GM21786 (cell line): ENCODE measurements at regions not wholly inside any gene's neighbourhood (a gene's known extent, or its start where the extent isn't known, plus 50 kb on each side); places are given as distances from the start of the nearest gene placed in this dataset.
"Not testable (repeated sequence)": the region's sequence is repeated elsewhere in the genome, so short reads cannot be mapped to it uniquely, and the experiment has no call there.

Experiments
- ATAC-seq: cut with Tn5 transposase; IDR thresholded peaks from one replicate; pipeline ENCODE4 v1.9.1; 2021; ENCODE audit not compliant: unreplicated experiment

DNA sequence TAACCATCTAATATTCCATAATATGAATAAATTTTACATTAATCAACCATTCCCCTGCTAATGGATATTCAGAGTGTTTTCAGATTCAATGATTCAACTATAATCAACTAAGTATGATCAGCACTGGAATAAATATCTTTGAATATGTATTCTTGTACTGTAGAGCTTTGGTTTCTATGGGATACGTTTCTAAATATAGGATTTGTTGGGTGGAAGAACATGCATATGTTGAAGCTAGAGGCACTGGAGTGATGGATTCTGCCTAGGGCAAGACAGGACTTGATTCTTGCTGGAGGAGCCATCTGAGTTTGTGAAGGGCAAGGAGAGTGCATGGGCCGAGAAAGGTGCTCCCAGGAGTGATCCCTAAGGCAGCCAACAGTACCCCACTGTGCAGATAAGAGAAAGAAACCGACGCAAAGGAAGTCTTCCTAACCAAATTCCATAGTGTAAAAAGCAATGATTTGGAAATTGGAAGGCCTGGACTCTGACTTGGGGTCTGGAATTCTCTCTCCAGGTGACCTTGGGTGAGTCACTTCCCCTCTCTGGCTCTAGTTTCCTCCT lies 418.7 kb downstream of the PREX1 start:
- no peak for ATAC-seq

DNA sequence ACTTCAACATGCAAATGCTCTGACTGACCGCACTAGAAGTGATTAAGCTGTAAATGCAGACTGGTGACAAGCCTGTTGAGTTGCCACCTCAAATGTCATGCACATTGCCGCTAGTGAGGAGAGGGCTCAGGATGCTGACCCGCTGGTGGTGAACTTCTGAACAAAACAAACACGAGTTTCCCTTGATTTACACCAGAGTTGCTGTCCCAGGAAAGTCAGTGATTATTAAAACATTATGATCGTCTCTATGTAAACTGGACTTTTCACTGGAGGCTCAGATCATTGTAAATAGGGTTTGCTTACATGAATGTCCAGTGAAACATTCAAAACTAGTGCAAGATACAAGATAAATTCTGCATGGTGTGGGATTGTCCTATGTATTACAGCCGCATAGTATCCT lies 420.1 kb downstream of the PREX1 start:
- ATAC-seq: no peak

DNA sequence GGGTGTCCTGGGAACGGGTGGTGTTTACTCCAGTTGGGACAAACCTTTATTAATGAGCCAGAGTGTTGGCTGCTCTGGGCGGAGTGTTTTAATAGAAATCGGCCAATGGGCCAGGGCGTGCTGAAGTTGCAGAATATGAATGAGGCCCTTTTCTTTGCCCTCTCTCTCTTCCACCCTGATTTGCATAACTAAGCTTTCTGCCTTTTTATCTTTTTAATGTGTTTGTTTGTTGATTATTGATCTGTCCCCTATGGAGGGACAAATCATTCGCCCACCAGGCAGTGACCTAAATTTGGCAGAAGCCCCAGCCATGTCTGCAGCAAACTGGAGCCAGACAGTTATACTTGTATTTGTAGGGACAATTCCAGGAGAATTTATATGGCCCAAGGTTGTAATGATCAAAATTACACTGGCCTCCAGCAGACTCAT lies 420.9 kb downstream of the PREX1 start:
- ATAC-seq: no peak

- ATAC-seq: no peak
Observed at GRCh38 chr20:48406498-48406897, 421.3 kb downstream of the PREX1 start.

DNA sequence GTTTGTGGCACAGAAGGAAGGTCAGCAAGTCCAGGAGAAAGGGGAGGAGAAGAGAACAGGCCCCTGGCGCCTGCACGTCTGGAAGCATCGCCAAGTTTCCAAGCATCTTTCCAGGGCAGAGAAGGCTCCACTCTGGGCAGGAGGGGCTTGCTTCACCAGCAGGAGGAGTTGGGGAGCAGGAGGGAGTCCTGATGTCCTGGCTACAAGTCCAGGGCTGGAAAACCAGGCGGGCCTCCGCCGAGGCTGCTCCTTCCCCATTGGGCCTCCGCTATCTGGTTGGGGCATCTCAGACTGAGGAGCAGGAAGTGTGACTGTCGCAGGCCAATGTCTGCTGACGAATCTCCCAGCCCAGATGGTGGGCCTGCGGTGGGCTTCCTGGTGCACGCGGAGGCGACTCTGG lies 421.9 kb downstream of the PREX1 start:
- ATAC-seq: no peak

DNA sequence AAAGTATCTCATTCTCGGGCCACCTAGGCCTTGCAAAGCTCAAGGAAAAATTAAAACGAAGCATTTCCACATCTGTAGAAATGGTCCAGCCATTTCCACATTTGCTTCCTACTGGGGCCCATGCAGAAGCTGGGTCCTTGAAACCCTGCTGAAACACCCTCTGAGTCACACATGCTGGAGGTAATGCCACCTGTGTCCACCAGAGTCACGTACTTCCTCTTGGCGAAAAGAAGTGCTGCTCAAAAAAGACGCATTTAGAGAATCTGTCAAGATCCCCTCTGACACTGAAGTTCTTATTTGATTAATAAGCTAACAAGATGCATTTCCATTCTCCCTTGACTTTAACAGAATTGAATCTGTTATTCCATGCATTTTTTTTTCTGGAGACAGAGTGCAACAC lies 423.2 kb downstream of the PREX1 start:
- no peak for ATAC-seq

DNA sequence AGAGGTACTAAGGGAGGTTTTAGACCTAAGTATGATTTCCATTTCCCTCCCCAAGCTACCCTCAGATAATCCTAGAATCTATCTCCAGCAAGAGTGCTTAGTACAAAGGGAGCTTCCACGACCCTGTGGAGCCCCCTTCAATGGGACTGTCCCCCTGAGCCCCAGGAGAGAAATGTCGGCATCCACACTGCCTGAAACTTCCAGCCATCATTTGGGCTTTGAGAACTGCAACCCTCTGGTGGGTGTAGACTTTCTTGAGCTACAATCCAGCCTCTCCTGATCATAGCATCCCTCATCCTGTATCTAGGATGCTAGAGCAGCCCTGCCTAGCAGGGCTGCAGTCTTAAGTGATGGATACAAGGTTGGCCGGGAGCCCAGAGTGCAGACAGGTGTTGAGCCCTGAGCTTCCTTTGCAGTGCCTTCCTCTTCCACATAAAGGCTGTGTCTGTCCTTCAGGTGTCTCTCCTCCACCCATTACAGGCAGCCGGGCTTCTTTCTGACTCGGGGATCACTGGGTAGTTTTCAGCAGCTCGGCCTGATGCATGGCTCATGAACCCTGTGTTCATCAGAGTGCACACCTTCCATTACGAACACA lies 424.5 kb downstream of the PREX1 start:
- ATAC-seq: no peak

- ATAC-seq: no peak
Observed at GRCh38 chr20:48401359-48401758, 426.4 kb downstream of the PREX1 start.

GRCh38 chr20:48400009-48400408 lies 427.8 kb downstream of the PREX1 start:
- no peak for ATAC-seq

DNA sequence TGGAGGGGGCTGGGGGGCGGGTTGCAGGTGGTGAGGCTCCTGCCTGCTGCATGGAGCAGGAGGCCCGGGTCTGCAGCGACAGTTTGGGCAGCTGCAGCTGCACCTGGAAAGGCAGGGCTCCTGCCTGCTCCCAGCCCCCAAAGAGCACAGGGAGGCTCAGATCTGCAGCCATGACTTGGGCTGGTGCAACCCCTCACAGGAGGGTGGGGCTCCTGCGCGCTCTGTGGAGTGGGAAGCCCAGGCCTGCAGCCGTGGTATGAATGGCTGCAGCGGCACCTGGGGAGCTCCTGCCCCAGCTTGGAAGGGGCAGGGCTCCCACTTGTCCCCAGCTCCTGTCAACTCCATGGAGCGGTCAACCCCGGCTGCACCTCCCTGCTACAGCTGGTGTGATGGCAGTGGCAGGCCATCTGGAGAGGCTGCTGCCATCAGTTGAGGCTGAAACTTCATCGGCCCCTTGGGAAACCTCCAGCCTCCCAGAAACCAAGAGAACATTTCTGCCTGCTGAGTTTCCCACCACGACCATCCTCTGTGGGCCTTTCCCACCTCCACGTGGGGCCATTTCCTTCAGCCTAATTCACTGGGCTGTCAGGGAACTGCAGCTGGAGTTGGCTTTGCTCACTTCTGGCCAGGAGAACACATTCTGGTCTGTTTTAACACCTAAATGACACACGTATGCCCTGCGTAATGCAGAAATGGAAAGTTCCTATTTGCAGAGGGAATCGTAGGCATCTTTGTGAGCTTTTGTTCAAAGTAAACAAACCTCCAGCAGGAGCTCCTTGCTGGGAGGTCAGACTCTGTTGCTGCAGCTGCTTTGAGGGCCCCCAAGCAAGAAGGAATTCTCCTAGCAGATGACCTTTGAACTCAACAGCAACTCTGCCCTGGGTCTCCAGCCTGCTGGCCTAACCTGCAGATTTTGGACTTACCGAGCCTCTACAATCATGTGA lies 429.0 kb downstream of the PREX1 start:
- no peak for ATAC-seq

- ATAC-seq: not testable (repeated sequence)
Observed at GRCh38 chr20:48396981-48397861, 430.6 kb downstream of the PREX1 start.

DNA sequence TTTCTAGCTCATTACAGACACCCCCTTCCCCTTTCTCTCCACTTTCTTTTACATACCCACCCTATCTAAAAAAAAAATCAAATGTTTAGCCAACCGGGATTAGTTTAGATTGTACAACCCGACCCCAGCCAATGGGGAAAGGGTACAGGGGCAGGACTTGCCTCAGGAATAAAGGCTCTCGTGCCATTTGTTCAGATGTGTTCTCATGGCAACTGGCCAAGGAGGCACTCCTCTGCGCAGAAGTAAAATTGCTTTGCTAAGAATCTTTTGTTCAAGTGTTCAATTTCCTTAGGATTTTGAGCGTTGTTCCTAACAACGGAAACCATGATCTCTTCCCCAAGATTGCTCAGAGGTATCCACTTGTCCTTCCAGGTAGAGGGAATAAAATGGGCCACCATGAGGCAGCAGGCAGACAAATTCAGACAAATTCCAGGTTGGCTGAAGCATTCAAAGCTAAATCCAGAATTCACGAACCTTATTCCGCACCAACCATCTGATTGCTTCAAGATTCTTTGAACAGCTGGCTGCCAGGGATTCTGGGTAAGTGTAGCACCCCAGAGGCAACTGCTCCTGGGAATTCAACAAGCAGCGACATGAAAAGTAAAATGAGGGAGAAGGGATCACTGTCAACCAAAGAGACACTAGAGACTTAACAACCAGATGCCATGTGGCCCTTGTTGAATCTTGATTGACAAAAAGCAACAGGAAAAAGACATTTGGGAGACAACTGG lies 431.8 kb downstream of the PREX1 start:
- no peak for ATAC-seq

DNA sequence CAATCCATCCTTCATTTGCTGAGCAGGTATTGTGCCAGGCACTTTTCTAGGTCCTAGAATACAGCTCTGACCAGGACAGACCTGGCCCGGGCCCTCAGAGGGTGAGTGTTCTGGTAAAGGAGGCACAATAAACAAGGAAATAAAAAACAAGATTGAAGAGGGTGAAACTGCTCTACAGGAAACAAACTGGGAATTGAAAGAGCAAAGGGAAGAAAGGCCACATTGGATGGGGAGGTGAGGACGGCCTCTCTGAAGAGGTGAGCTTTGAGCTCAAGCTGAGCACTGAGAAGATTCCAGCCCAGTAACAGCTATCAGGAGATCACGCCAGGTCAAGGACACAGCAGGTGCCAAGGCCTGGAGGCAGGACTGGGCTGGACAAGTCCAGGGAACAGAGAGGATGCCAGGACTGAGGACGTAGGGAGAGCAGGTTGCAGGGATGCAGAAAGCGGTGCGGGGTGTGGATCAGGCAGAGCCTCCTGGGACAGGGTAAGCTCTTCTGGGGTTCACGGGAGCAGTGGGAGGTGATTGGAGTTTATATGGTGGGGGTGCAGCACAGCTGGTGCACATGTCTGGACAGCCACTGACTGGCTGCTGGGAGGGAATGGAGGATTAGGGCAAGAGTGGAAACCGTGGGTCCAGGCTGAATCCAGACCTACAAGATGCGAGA lies 433.3 kb downstream of the PREX1 start:
- no peak for ATAC-seq

DNA sequence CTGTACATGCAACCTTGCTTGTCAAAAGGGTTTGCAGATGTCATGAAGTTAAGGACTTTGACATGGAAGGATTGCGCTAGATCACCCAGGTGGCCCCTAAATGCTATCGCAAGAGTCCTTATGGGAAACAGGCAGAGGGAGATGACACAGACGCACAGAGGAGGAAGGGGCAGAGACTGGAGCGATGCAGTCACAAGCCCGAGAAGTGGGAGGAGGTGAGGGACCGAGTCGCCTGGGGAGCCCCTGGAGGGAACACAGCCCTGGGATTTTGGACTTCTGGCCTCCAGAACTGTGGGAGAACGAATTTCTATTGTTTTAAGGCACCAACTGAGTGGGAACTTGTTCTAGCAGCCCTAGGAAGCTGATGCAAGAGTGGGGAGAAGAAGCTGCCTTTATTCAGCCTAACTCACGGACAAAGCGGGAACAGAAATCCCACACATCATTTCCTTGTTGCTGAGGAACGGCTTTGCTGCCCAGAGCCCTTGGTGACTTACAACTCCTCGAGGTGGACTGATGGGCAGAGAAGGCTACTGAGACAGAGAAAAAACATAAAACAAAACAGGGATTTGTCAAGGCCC lies 434.0 kb downstream of the PREX1 start:
- ATAC-seq: no peak

GRCh38 chr20:48393311-48393685 lies 434.5 kb downstream of the PREX1 start:
- no peak for ATAC-seq

- ATAC-seq: no peak
Observed at GRCh38 chr20:48392407-48393310, 435.1 kb downstream of the PREX1 start.

- no peak for ATAC-seq
Observed at GRCh38 chr20:48390981-48391380, 436.8 kb downstream of the PREX1 start.

DNA sequence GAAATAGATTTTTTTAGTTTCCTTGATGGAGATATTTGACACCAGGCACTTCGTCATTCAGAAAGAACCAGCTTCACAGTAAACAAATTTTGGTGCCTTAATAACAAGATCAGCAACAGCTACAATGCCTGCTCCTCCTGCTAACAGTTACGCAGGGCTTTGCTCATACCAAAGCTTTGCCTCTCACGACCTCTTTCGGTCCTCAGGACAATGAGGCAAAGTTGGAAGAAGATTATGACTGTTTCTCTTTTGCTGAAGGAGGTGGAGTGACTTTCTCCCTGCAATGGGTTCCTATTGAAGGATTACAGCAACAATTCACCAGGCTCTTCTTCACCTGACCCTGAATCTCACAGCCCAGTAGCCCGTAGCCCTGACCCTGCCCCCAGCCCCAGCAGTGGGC lies 440.1 kb downstream of the PREX1 start:
- ATAC-seq: no peak

- ATAC-seq: no peak
Observed at GRCh38 chr20:48385527-48385926, 442.3 kb downstream of the PREX1 start.
